ENCODE measurements at regions not wholly inside any gene's neighbourhood (a gene's known extent, or its start where the extent isn't known, plus 50 kb on each side); places are given as distances from the start of the nearest gene placed in this dataset.

DNA sequence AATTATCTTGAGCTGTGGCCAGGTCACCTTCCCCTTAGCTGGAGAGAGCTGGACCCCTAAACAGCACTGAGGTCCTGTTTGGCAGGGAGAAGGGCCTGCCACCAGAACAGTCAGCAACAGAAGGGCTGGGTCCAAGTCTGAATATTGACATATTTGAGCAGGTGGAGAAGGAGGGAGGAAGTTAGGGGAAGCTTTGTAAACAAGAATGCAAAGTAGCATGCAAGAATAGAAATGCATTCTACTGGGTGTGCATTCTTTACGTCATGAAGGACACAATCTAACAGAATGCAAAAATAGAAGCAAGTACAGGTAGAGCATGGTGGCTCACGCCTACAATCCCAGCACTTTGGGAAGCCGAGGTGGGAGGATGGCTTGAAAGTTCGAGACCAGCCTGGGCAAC lies 100.5 kb downstream of the QRSL1 start:
- Histone ChIP-seq H3K9ac (ENCODE audit: extremely low read depth, insufficient read length, low read length) (no peak overlapping the region), H3K4me1 (ENCODE audit: insufficient read depth, low read length) (peaks cover 4% of the 10 kb centered on the region; the same call in 1 of the 2 replicates), H4K20me1 (ENCODE audit: control insufficient read depth, insufficient read depth, insufficient read length) (no peaks in the 10 kb centered on the region), H3K79me1 (ENCODE audit: insufficient read depth, low read depth, low read length, poor library complexity, severe bottlenecking) (no peaks in the 10 kb centered on the region), H3K27ac (ENCODE audit: insufficient read length, low read depth, low read length) (no peak overlapping the region), H3K23ac (ENCODE audit: insufficient read length, low read depth, low read length) (no peak overlapping the region), H3K23me2 (ENCODE audit: insufficient read length, low read depth, low read length, poor library complexity, severe bottlenecking) (no peaks in the 10 kb centered on the region), H3K14ac (ENCODE audit: insufficient read depth, low read length) (no peak overlapping the region), H3K27me3 (ENCODE audit: insufficient read depth, low read length) (no peaks in the 10 kb centered on the region), H2AK5ac (ENCODE audit: insufficient read length, low read length) (no peak overlapping the region), H2BK5ac (ENCODE audit: insufficient read length, low read length) (no peak overlapping the region), H3K56ac (ENCODE audit: insufficient read length, low read depth, low read length) (no peak overlapping the region), H3T11ph (ENCODE audit: low read length) (no peak overlapping the region), H3K4me2 (ENCODE audit: insufficient read depth, insufficient read length, low read length) (no peak overlapping the region), H3K4ac (ENCODE audit: low read depth, low read length) (no peak overlapping the region), H2BK12ac (ENCODE audit: insufficient read length, low read depth, low read length) (no peak overlapping the region), H2BK15ac (ENCODE audit: low read depth, low read length) (no peak overlapping the region), H2BK20ac (ENCODE audit: low read depth, low read length, poor library complexity, severe bottlenecking) (no peak overlapping the region), H4K5ac (ENCODE audit: insufficient read length, low read depth, low read length) (no peak overlapping the region), H3K18ac (ENCODE audit: insufficient read length, low read depth, low read length) (no peak overlapping the region), H3K9me3 (ENCODE audit: control insufficient read depth, low read depth, low read length) (no peaks in the 10 kb centered on the region), H4K8ac (replicated peaks; ENCODE audit: insufficient read length, low read depth, low read length) (no peak overlapping the region), H2BK120ac (ENCODE audit: low read depth, low read length, poor library complexity, severe bottlenecking) (no peak overlapping the region), H3K79me2 (ENCODE audit: insufficient read depth, low read length) (no peaks in the 10 kb centered on the region), H4K91ac (ENCODE audit: insufficient read length, low read depth, low read length) (no peak overlapping the region), H2AFZ (ENCODE audit: low read length) (no peak overlapping the region)
- Mint-ChIP-seq H3K27ac (no peak overlapping the region), H3K4me1 (peaks cover 7 to 12% of the 10 kb centered on the region in 2 experiments), H3K9me3 (no peaks in the 10 kb centered on the region), H3K4me3 (no peak overlapping the region), H3K36me3 (ENCODE audit: insufficient read depth in 1 of 3, low read depth in 3 of 3) (0 out of 7 replicates have a peak, but pooled peaks cover 0 to 2% (median 0%) of the 10 kb centered on the region in 3 experiments), H3K27me3 (ENCODE audit: low read depth) (peaks cover 1% of the 10 kb centered on the region; the same call in 1 of the 2 replicates)
- no peak for DNase-seq
- TF ChIP-seq CTCF (conservative IDR thresholded peaks at IDR 0.05), result no peak
- no CpG with 5 or more reads among the region's 4 CpGs for WGBS (ENCODE audit: extremely low coverage, insufficient read length, low lambda C conversion rate)

Data from H9 (cell line).